Panc1 (cell line): ENCODE measurements at regions not wholly inside any gene's neighbourhood (a gene's known extent, or its start where the extent isn't known, plus 50 kb on each side); places are given as distances from the start of the nearest gene placed in this dataset.

Experiments used
- ATAC-seq: fragments of 200-7000 bp; cut with Tn5 transposase; 2 replicates; pipeline ENCODE4 v1.9.1; 2020; ENCODE audit warnings: mild to moderate bottlenecking, moderate library complexity
- BruUV-seq: library from RNA; stranded (reverse); fragments of 400-500 nt; replicated peaks from 2 replicates; lab custom pipeline; 2021; lab: Mats Ljungman, UMichigan
- CTCF ChIA-PET: fragments of 300-600 bp; sonication (Branson Sonifier 250); formaldehyde crosslinking; loops from one replicate; lab custom pipeline; 2022; ENCODE audit warnings: antibody characterized with exemption; lab: Charles Lee
- POLR2A ChIA-PET: fragments of 300-600 bp; sonication (Branson Sonifier 250); formaldehyde crosslinking; loops from one replicate; lab custom pipeline; 2022; ENCODE audit warnings: antibody characterized with exemption; lab: Charles Lee
- DNase-seq: peaks from one replicate; pipeline ENCODE4 v3.0.0-alpha.2; 2010; ENCODE audit warnings: low read depth, low spot score
- H3K27ac ChIP-seq: 2 replicates; pipeline ENCODE4 v1.5.1; 2011; ENCODE audit warnings: mild to moderate bottlenecking, low read length, inconsistent platforms
- H3K27me3 ChIP-seq: fragments of 200-500 bp; sonication (Bioruptor generic); 2 replicates; pipeline ENCODE4 v1.6.0; 2014; ENCODE audit warnings: low read length, inconsistent platforms; ENCODE audit not compliant: control insufficient read depth, insufficient read depth
- H3K36me3 ChIP-seq: fragments of 200-500 bp; sonication (Bioruptor generic); 2 replicates; pipeline ENCODE4 v1.5.1; 2014; ENCODE audit warnings: inconsistent platforms, mild to moderate bottlenecking, low read length, moderate library complexity; ENCODE audit not compliant: control insufficient read depth, insufficient read depth
- H3K4me1 ChIP-seq: 2 replicates; pipeline ENCODE4 v1.5.1; 2011; ENCODE audit warnings: inconsistent platforms, mild to moderate bottlenecking, low read length, moderate library complexity; ENCODE audit not compliant: control insufficient read depth, insufficient read depth
- H3K4me3 ChIP-seq, 2 experiments: 2 replicates each; pipeline ENCODE4 v1.5.1; 2011 to 2012; ENCODE audit warnings: low read depth in 2 of 2, low read length in 2 of 2, mild to moderate bottlenecking in 2 of 2, inconsistent platforms in 1 of 2, moderate library complexity in 1 of 2
- H3K9me3 ChIP-seq: fragments of 200-500 bp; sonication (Bioruptor generic); 2 replicates; pipeline ENCODE4 v1.5.1; 2014; ENCODE audit warnings: low read depth, mild to moderate bottlenecking, inconsistent platforms, low read length, moderate library complexity; ENCODE audit not compliant: control insufficient read depth, insufficient read depth
- CTCF ChIP-seq: fragments of 450-650 bp; IDR thresholded peaks from 2 replicates; pipeline ENCODE4 v1.5.1; 2017; ENCODE audit warnings: mild to moderate bottlenecking
- POLR2AphosphoS5 ChIP-seq: IDR thresholded peaks from 2 replicates; pipeline ENCODE4 v1.6.1; 2012; ENCODE audit warnings: mild to moderate bottlenecking, low read depth, low read length, moderate library complexity
- REST ChIP-seq, 2 experiments: IDR thresholded peaks; 2 replicates each; pipeline ENCODE4 v1.6.1; 2011 to 2012; ENCODE audit warnings: low read depth in 2 of 2, control low read depth in 1 of 2, low read length in 1 of 2, mild to moderate bottlenecking in 1 of 2, moderate library complexity in 1 of 2; ENCODE audit not compliant: insufficient read depth in 1 of 2
- SIN3A ChIP-seq: IDR thresholded peaks from 2 replicates; pipeline ENCODE4 v1.6.1; 2012; ENCODE audit warnings: low read depth, mild to moderate bottlenecking, low read length, moderate library complexity, borderline replicate concordance; ENCODE audit not compliant: insufficient read depth
- TCF7L2 ChIP-seq: IDR thresholded peaks from 2 replicates; pipeline ENCODE4 v1.6.1; 2011; ENCODE audit warnings: mild to moderate bottlenecking, low read depth, low read length, inconsistent platforms
- in situ Hi-C: cut with HindIII; loops from 2 replicates; pipeline ENCODE4 v1.10.0; 2016; ENCODE audit warnings: low sequenced_read_pairs, low pct_unique_long_range_greater_than_20kb
- intact Hi-C: fragments of 100-400 bp; cut with micrococcal nuclease; formaldehyde crosslinking; loops from one replicate; pipeline ENCODE4 v1.10.0; 2022; ENCODE audit not compliant: unreplicated experiment

- no peak for TF ChIP-seq CTCF
- no peak for TF ChIP-seq POLR2AphosphoS5
- no peak for TF ChIP-seq REST (IDR thresholded peaks at IDR 0.05; ENCODE audit: insufficient read depth in 1 of 2, low read depth in 2 of 2, low read length in 1 of 2)
- TF ChIP-seq TCF7L2 = no peak
- no peak for TF ChIP-seq SIN3A
- Histone ChIP-seq H3K4me3 (no peak overlapping the region), H3K36me3 (no peaks in the 10 kb centered on the region), H3K9me3 (no peaks in the 10 kb centered on the region), H3K27ac (no peak overlapping the region), H3K27me3 (no peaks in the 10 kb centered on the region), H3K4me1 (no peaks in the 10 kb centered on the region)
- no peak for ATAC-seq
- in situ Hi-C loops = no loop called here
- POLR2A ChIA-PET = interaction anchor here (0.7 kb wide), 1 partner anchor 433 kb away, joined by 3 read pairs; no protein-coding TSS in a partner anchor
- DNase-seq = no peak
- CTCF ChIA-PET = no interaction called here
- intact Hi-C loops = no loop called here
- no TSS peak for BruUV-seq
Observed at GRCh38 chr14:44639781-44640385, 132.8 kb upstream of the FSCB start.

- CTCF ChIA-PET = no interaction called here
Observed at GRCh38 chr14:44634692-44635091, 127.6 kb upstream of the FSCB start.

More at GRCh38 chr14:44634692-44635091, 127.6 kb upstream of the FSCB start:
- H3K27ac ChIP-seq = no peak overlapping the region
- H3K4me3 ChIP-seq = no peak overlapping the region
- no peaks in the 10 kb centered on the region for H3K9me3 ChIP-seq
- TF ChIP-seq TCF7L2 = no peak
- TF ChIP-seq POLR2AphosphoS5 = no peak
- no peak for TF ChIP-seq REST (IDR thresholded peaks at IDR 0.05; ENCODE audit: insufficient read depth in 1 of 2, low read depth in 2 of 2, low read length in 1 of 2)
- no peak for TF ChIP-seq SIN3A
- no peak for TF ChIP-seq CTCF
- ATAC-seq (no peak), DNase-seq (no peak)
- intact Hi-C loops (no loop called here), in situ Hi-C loops (no loop called here)
- POLR2A ChIA-PET = no interaction called here
- no peaks in the 10 kb centered on the region for H3K27me3 ChIP-seq
- no peaks in the 10 kb centered on the region for H3K4me1 ChIP-seq
- H3K36me3 ChIP-seq = no peaks in the 10 kb centered on the region
- no TSS peak for BruUV-seq
